SK-N-SH (cell line): ENCODE measurements at regions not wholly inside any gene's neighbourhood (a gene's known extent, or its start where the extent isn't known, plus 50 kb on each side); places are given as distances from the start of the nearest gene placed in this dataset.
A peak's percentile ranks its signal among the peaks of the same experiment; 100 is the strongest.

Source experiments
- CTCF ChIA-PET: fragments of 300-600, 350-600 bp; formaldehyde crosslinking; extraction: SDS; loops from one replicate; lab custom pipeline; 2021; lab: Yijun Ruan, JAX
- POLR2A ChIA-PET: fragments of 350-600 bp; sonication (Branson Sonifier 250); formaldehyde crosslinking; extraction: SDS; loops from one replicate; lab custom pipeline; 2020; ENCODE audit warnings: antibody characterized with exemption, inconsistent platforms; lab: Yijun Ruan, JAX
- DNase-seq: peaks from one replicate; pipeline ENCODE4 v3.0.0; 2012
- H2AFZ ChIP-seq: fragments of 200-600 bp; sonication (generic); 2 replicates; pipeline ENCODE4 v1.8.1; 2016; ENCODE audit warnings: antibody characterized with exemption, mild to moderate bottlenecking, low read depth
- H3F3A ChIP-seq: fragments of 200-600 bp; sonication (generic); replicated peaks from 2 replicates; pipeline ENCODE3; 2016; ENCODE audit warnings: antibody characterized with exemption, mild to moderate bottlenecking; ENCODE audit not compliant: insufficient read depth
- H3K27ac ChIP-seq, 2 experiments: fragments of 200-500 bp in 1 of 2; fragments of 200-600 bp in 1 of 2; sonication (Bioruptor generic) in 1 of 2; sonication (generic), shearing (Covaris generic) in 1 of 2; 2 replicates each; pipeline versions ENCODE4 v1.5.1 to v1.6.1; 2014 to 2016; ENCODE audit warnings: low read depth in 2 of 2, inconsistent platforms in 1 of 2, low read length in 1 of 2, mild to moderate bottlenecking in 1 of 2, mixed read lengths in 1 of 2
- H3K27me3 ChIP-seq: fragments of 200-600 bp; sonication (generic), shearing (Covaris generic); 2 replicates; pipeline ENCODE4 v1.6.1; 2016; ENCODE audit warnings: mixed run types; ENCODE audit not compliant: insufficient read depth
- H3K36me3 ChIP-seq, 2 experiments: fragments of 200-500 bp in 1 of 2; fragments of 200-600 bp in 1 of 2; sonication (Bioruptor generic) in 1 of 2; sonication (generic) in 1 of 2; replicated peaks in 1 of 2; 2 replicates each; pipeline versions ENCODE3 to v1.5.1; 2014 to 2016; ENCODE audit warnings: low read length in 1 of 2, mild to moderate bottlenecking in 1 of 2; ENCODE audit not compliant: insufficient read depth in 2 of 2, control insufficient read depth in 1 of 2
- H3K4me1 ChIP-seq, 2 experiments: fragments of 200-500 bp in 1 of 2; fragments of 200-600 bp in 1 of 2; sonication (Bioruptor generic) in 1 of 2; sonication (generic), shearing (Covaris generic) in 1 of 2; 2 replicates each; pipeline versions ENCODE4 v1.5.1 to v1.6.1; 2014 to 2016; ENCODE audit warnings: low read depth in 1 of 2, low read length in 1 of 2, mixed run types in 1 of 2; ENCODE audit not compliant: insufficient read depth in 2 of 2, control insufficient read depth in 1 of 2
- H3K4me2 ChIP-seq: fragments of 200-600 bp; sonication (generic), shearing (Covaris generic); 2 replicates; pipeline ENCODE4 v1.6.1; 2017; ENCODE audit warnings: mixed run types
- H3K4me3 ChIP-seq, 2 experiments: fragments of 200-500 bp in 1 of 2; fragments of 200-600 bp in 1 of 2; sonication (Bioruptor generic) in 1 of 2; sonication (generic), shearing (Covaris generic) in 1 of 2; 2 replicates each; pipeline versions ENCODE4 v1.5.1 to v1.8.1; 2014 to 2016; ENCODE audit warnings: low read depth in 2 of 2, inconsistent platforms in 1 of 2, low read length in 1 of 2, mild to moderate bottlenecking in 1 of 2, mixed read lengths in 1 of 2, moderate library complexity in 1 of 2
- H3K79me2 ChIP-seq: fragments of 200-600 bp; sonication (generic); 2 replicates; pipeline ENCODE4 v1.8.1; 2017; ENCODE audit warnings: mild to moderate bottlenecking; ENCODE audit not compliant: insufficient read depth
- H3K9ac ChIP-seq: fragments of 200-600 bp; sonication (generic); 2 replicates; pipeline ENCODE4 v1.6.1; 2017; ENCODE audit warnings: mixed run types
- H3K9me2 ChIP-seq: fragments of 200-600 bp; sonication (generic); 2 replicates; pipeline ENCODE4 v1.6.1; 2017; ENCODE audit warnings: mixed run types
- H3K9me3 ChIP-seq: fragments of 200-600 bp; sonication (generic); 2 replicates; pipeline ENCODE4 v1.6.1; 2017; ENCODE audit warnings: mixed run types, mild to moderate bottlenecking, moderate library complexity
- H4K20me1 ChIP-seq: fragments of 200-600 bp; sonication (generic); 2 replicates; pipeline ENCODE4 v1.6.1; 2017; ENCODE audit warnings: mild to moderate bottlenecking, mixed run types; ENCODE audit not compliant: insufficient read depth
- GABPA ChIP-seq: IDR thresholded peaks from 2 replicates; pipeline ENCODE4 v1.4.0; 2012; ENCODE audit warnings: low read depth, mild to moderate bottlenecking
- RCOR1 ChIP-seq: fragments of 150-350 bp; IDR thresholded peaks from 2 replicates; pipeline ENCODE4 v1.6.1; 2017; ENCODE audit warnings: antibody characterized with exemption, low read length
- SIN3A ChIP-seq: IDR thresholded peaks from 2 replicates; pipeline ENCODE4 v1.6.1; 2012; ENCODE audit warnings: low read depth, mild to moderate bottlenecking, low read length, moderate library complexity, borderline replicate concordance
- USF1 ChIP-seq: IDR thresholded peaks from 2 replicates; pipeline ENCODE4 v1.4.0; 2012; ENCODE audit warnings: low read depth, borderline replicate concordance
- YY1 ChIP-seq: IDR thresholded peaks from 2 replicates; pipeline ENCODE4 v1.4.0; 2012; ENCODE audit warnings: low read depth, mild to moderate bottlenecking
- WGBS: methylation state at CpG from one replicate; pipeline ENCODE4 v1.1.6; 2017; ENCODE audit warnings: low lambda C conversion rate; 5-methylcytosine and 5-hydroxymethylcytosine counted together
- TF ChIP-seq, protein P1 (sequence below): IDR thresholded peaks from 2 replicates; pipeline ENCODE4 v1.6.1; 2012; ENCODE audit warnings: mild to moderate bottlenecking, low read depth, low read length, moderate library complexity

GRCh38 chr7:96481796-96482195 is 159.9 kb upstream of the SLC25A13 start:
- POLR2A ChIA-PET: no interaction called here

DNA sequence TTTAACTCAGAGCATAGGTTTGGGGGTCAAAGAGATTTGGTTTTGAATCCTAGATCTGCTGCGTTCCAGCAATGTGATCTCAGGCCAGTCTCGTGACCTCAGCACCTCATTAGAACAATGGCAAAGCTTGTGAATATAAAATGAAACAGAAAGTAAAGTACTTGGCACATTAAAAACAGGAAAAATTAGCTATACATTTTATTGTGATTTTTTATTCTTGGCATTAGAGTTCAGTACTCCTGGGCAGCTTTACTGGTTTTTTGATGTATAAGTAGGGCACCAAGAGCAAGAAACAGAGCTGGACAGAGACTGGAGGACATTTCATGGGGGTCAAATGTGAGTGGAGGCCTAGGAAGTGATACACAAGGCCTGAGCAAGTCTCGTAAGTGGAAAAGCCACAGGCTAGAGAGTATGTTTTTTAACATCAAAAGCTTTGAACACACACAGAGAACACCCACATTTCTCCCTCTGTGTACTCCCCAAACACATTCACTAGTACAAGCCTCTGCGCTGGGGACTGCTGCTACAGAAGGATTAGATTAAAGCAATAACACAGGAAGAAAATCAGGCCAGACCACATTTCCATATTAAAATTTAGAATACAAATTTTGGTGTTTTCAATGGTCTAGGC is 157.2 kb upstream of the SLC25A13 start:
- Histone ChIP-seq H3K27me3 (no peaks in the 10 kb centered on the region), H3K36me3 (no peaks in the 10 kb centered on the region), H3K27ac (no peak overlapping the region), H3K9me2 (no peaks in the 10 kb centered on the region), H3K4me3 (no peak overlapping the region), H3K79me2 (no peaks in the 10 kb centered on the region), H3K4me1 (no peaks in the 10 kb centered on the region), H4K20me1 (no peaks in the 10 kb centered on the region), H2AFZ (no peak overlapping the region), H3F3A (no peaks in the 10 kb centered on the region), H3K9ac (no peak overlapping the region), H3K4me2 (no peak overlapping the region), H3K9me3 (no peaks in the 10 kb centered on the region)
- WGBS: 64% methylated on average over 4 of the region's 4 CpGs
- DNase-seq: no peak
- TF ChIP-seq RCOR1: no peak
- no peak for TF ChIP-seq YY1
- TF ChIP-seq, protein P1, sequence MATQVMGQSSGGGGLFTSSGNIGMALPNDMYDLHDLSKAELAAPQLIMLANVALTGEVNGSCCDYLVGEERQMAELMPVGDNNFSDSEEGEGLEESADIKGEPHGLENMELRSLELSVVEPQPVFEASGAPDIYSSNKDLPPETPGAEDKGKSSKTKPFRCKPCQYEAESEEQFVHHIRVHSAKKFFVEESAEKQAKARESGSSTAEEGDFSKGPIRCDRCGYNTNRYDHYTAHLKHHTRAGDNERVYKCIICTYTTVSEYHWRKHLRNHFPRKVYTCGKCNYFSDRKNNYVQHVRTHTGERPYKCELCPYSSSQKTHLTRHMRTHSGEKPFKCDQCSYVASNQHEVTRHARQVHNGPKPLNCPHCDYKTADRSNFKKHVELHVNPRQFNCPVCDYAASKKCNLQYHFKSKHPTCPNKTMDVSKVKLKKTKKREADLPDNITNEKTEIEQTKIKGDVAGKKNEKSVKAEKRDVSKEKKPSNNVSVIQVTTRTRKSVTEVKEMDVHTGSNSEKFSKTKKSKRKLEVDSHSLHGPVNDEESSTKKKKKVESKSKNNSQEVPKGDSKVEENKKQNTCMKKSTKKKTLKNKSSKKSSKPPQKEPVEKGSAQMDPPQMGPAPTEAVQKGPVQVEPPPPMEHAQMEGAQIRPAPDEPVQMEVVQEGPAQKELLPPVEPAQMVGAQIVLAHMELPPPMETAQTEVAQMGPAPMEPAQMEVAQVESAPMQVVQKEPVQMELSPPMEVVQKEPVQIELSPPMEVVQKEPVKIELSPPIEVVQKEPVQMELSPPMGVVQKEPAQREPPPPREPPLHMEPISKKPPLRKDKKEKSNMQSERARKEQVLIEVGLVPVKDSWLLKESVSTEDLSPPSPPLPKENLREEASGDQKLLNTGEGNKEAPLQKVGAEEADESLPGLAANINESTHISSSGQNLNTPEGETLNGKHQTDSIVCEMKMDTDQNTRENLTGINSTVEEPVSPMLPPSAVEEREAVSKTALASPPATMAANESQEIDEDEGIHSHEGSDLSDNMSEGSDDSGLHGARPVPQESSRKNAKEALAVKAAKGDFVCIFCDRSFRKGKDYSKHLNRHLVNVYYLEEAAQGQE: peak; percentile 26; the same call in 1 of the 2 replicates
- ChIA-PET CTCF (no interaction called here), POLR2A (interaction anchor here (0.8 kb wide), 1 partner anchor 15 kb away, joined by 3 read pairs; no protein-coding TSS in a partner anchor)

More at GRCh38 chr7:96481796-96482195, 159.9 kb upstream of the SLC25A13 start:
- Histone ChIP-seq H3K36me3 (no peaks in the 10 kb centered on the region), H3K9me3 (no peaks in the 10 kb centered on the region), H4K20me1 (no peaks in the 10 kb centered on the region), H3K27ac (no peak overlapping the region), H3K9me2 (no peaks in the 10 kb centered on the region), H2AFZ (no peak overlapping the region), H3K9ac (no peak overlapping the region), H3K4me1 (no peaks in the 10 kb centered on the region), H3K4me3 (no peak overlapping the region), H3F3A (no peaks in the 10 kb centered on the region), H3K4me2 (no peak overlapping the region), H3K27me3 (no peaks in the 10 kb centered on the region), H3K79me2 (no peaks in the 10 kb centered on the region)
- no peak for DNase-seq
- TF ChIP-seq USF1 (no peak), YY1 (no peak), RCOR1 (no peak), GABPA (no peak)
- CTCF ChIA-PET: no interaction called here
- 19% methylated on average over 1 of the region's 1 CpG for WGBS

- no peaks in the 10 kb centered on the region for H4K20me1 ChIP-seq
- no peak overlapping the region for H3K4me3 ChIP-seq
- H3K9me3 ChIP-seq: no peaks in the 10 kb centered on the region
- no peak for DNase-seq
- no peaks in the 10 kb centered on the region for H3K27me3 ChIP-seq
- ChIA-PET POLR2A (no interaction called here), CTCF (no interaction called here)
- no peak overlapping the region for H3K4me2 ChIP-seq
- no peaks in the 10 kb centered on the region for H3K79me2 ChIP-seq
- no peaks in the 10 kb centered on the region for H3F3A ChIP-seq
- no peaks in the 10 kb centered on the region for H3K36me3 ChIP-seq
- H3K4me1 ChIP-seq: no peaks in the 10 kb centered on the region
- TF ChIP-seq SIN3A: no peak
- 52% methylated on average over 1 of the region's 1 CpG for whole genome bisulfite sequencing
- H3K9ac ChIP-seq: no peak overlapping the region
- H2AFZ ChIP-seq: no peak overlapping the region
- no peak overlapping the region for H3K27ac ChIP-seq
- no peaks in the 10 kb centered on the region for H3K9me2 ChIP-seq
Observed at GRCh38 chr7:96471606-96472005, 149.7 kb upstream of the SLC25A13 start.
